HG03571 (cell line): ENCODE measurements at regions not wholly inside any gene's neighbourhood (a gene's known extent, or its start where the extent isn't known, plus 50 kb on each side); places are given as distances from the start of the nearest gene placed in this dataset.

Experiments used
- ATAC-seq: cut with Tn5 transposase; IDR thresholded peaks from one replicate; pipeline ENCODE4 v1.9.1; 2021; ENCODE audit not compliant: unreplicated experiment

DNA sequence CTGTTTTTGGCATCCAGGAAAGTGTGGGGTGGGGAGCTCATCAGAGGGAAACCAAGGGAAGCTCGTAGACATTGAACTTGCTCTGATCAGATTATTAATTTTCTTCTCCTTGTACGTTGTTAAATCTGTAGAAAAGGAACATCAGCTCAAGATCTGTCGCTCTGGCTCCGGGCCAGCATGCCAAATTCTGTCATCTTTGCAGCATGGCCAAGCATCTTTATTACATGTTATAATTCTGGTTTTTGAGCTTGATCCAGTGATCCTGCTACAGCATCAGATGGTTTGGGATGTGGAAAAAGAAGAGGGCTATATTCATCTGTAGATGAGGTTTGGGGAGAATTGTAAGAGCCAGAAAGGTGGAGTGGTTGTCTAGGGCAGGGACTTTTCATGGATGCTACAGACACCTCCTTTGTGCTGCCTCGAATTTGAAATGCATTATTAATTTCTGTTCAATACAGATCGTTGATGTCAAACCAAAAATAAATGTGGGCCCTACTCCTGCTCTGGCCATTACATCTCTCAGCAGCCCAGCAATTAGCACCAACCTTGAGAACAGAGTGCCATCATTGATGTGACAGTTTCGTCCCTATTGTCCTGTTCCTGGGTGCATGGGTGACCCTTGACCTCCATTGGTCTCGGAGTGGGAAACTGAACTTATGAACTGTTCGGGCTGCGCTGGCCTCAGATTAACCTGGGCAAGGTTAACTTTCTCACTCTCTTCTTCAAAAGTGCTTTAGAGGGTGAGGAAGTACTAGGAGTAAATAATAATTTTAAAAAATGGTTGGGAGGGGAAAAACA, 250.8 kb downstream of the SOX4 start:
- no peak for ATAC-seq

- ATAC-seq: no peak
Observed at GRCh38 chr6:21845018-21845417, 251.5 kb downstream of the SOX4 start.

DNA sequence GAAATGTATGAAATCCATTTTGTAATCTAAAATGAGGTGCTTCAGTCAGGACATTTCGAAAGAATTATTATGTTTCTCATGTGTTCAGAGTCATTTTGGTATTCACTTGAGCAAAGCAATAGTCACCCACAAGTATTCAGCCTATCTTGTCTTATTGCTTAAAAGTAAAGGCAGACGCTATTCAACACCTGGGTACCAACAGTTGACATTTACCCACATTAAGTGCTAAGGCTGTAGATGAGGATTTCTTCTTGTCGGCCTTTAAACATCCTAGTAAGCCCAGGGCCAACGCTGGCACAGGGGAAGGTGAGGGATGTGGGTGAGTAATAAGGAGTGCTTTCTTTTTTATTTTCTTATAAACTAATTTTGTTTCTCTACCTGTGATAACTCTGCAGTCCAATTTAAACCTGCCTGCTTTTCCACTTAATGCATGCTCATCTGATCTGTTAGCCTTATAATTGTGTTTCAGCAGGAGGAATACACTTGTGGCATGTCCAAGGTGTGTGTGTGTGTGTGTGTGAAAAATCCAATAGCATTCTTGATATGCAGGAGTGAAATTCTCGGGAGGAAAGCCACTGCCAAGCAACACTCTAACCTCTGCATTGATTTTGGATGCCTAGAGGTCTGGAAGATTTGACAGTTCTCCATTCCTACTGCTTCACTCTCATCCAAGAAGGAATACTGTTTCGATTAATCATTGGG, 252.0 kb downstream of the SOX4 start:
- no peak for ATAC-seq

DNA sequence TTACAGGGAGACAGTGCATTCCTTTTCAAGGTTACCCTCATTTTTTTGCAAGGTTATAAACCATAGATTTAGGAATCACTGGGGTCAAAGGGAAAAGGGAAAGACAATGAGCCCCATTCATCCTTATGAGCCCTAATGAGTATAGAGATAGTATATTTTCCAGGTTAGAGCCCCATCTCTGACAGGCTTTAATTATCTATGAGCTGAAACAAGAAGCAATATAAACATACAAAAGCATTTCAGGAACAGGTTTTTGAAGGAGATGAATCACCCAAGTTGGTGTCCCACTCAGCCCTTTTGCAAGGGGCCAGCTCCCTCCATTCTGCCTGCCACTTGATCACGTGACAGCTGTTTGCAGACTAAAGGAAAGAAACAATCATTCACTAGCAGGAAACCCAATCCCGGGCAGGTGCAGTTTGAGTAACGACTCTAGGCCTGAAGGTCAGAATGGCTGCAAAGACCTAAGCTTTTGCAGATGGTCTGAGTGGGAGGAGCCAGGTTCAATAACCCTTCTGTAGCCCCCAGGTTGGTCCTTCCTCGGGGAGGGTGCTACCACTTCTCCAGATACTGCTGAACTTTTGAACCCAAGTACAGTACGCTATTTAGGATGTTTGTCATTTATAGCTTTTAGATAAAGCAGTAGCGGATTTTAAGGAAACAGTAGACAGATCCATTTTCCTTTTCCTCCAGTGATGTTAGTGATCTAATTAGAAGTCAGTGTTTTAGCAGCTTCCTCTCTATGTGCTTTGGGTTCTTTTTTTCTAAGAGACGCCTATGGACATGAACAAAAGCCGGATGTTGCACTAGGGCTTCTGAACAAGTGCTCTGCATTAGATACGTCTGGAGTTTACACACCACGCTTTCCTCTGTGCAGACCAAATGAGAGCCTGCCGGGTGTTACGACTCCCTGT, 253.2 kb downstream of the SOX4 start:
- ATAC-seq: no peak

GRCh38 chr6:21847711-21848480, 254.3 kb downstream of the SOX4 start:
- ATAC-seq: no peak

- no peak for ATAC-seq
Observed at GRCh38 chr6:21850691-21851090, 257.1 kb downstream of the SOX4 start.

DNA sequence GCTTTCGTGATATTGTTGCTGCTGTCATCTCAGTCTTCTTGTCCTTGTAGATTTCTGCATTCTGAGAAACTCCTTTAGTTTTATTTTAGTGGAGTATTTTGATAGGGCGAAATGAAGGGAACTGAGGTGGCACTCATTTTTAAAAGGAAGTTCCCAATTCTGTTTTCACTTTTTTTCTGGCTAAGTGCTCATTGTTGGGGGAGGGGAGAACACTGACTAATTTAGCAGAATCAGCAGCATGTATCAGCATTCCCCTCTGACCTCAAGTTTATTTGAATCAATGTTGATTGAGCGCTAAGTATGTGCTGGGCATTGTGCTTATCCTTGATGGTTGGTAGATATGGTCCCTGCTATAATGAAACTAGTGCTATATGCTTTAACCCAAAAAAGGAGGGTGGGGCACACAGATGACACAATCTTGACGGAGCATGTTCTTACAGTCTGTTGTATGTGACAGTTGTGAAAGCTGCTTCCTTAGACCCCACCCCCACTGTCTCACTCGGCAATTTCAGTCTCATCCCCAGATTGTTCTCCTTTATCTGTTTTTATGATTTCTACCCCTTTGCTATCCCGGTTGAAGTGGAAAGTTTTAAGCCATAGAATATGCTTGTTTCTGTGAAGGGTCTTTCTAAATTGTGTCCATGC, 262.4 kb downstream of the SOX4 start:
- no peak for ATAC-seq

GRCh38 chr6:21856456-21856825, 262.9 kb downstream of the SOX4 start:
- ATAC-seq: no peak

GRCh38 chr6:21856844-21857243, 263.3 kb downstream of the SOX4 start:
- no peak for ATAC-seq

DNA sequence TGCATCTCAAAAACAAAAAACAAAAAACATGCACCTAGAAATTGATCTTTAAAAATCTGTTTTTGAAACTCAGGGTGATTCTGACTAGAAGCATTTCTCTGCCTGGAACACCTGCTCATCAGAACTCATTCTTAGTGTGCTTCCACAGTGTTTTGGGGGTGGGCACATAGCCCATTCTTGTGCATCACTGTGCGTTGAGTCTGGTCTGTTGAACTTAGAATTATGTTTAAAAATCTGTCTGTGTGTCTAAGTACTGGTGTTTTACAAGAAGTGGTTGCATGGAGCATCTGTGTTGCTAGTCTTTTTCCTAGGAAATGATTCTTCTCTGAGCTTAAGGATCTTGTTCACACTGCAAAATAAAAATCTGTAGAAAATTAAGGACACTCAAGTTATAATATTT, 264.5 kb downstream of the SOX4 start:
- no peak for ATAC-seq

DNA sequence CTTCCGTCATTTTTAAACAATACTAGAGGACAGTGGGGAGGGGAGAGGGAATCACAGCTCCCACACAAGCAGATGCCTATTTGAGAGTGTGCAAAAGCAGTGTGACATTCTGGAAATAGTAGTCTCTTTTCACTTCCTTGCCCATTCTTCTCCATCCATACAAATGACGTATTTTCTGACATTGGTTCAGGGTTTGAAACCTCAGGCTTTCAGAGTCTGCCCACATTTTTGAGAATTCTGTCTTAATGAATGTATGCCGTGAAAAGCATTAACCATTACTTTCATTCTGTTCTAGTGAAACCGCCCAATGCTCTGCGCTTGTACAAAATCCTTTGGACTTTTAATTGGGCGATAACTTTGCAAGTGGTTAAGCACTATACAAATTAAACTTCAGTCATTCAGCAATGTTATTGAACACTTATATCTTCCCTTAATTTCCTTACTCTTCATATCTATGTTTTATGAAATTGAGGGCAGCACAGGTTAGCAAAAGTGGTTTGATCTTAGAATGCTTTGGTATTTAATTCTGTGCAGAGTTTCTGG, 265.7 kb downstream of the SOX4 start:
- no peak for ATAC-seq

- ATAC-seq: no peak
Observed at GRCh38 chr6:21861942-21862341, 268.4 kb downstream of the SOX4 start.

- no peak for ATAC-seq
Observed at GRCh38 chr6:21864206-21864605, 270.7 kb downstream of the SOX4 start.

GRCh38 chr6:21868226-21868625, 274.7 kb downstream of the SOX4 start:
- no peak for ATAC-seq

DNA sequence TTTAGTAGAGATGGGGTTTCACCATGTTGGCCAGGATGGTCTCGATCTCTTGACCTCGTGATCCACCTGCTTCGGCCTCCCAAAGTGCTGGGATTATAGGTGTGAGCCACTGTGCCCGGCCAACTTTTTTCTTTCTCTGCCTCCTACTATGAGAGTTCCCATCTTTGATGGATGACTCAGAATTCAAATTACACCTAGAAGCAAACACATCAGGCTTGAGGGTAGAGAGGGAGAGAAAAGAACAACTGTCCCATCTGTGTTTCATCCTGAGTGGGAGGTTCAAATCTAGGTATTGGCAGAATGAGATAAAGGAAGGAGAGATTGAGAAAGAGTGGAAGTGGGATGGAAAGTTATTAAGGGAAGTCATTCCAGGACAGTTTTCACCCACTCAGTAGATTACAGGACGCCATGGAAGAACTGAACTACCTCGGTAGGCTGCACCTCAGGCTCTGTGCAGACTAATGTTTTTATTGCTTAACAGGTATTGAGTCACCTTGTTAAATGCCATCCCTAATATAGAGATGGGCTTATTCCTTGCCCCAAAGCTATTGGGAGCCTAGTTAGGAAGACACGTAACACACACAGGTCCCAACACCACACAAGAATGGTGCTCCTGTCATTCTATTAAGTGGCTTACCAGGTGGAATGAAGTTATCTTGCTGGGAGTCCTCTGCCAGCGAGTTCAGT, 275.7 kb downstream of the SOX4 start:
- ATAC-seq: no peak

- no peak for ATAC-seq
Observed at GRCh38 chr6:21870076-21870730, 276.7 kb downstream of the SOX4 start.

DNA sequence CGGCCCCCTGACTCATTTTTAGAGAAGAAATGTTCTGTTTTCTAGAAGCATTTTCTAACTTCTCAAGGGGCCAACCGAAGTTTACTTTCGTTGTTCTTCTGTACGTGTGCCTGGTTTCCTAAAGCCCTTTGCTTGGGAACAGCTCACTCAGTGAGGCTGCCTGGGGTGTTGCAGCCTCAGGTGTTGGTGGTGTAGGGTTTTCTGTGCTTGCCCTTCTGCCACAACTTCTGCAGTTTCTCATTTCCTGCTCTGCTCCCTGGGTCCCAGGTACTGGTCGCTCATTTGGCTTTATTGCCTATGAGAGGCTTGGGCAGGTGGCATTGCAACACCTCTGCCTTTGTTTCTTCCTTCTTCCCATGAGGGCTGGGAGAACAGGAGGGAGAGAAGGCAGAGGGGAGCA, 278.3 kb downstream of the SOX4 start:
- no peak for ATAC-seq

DNA sequence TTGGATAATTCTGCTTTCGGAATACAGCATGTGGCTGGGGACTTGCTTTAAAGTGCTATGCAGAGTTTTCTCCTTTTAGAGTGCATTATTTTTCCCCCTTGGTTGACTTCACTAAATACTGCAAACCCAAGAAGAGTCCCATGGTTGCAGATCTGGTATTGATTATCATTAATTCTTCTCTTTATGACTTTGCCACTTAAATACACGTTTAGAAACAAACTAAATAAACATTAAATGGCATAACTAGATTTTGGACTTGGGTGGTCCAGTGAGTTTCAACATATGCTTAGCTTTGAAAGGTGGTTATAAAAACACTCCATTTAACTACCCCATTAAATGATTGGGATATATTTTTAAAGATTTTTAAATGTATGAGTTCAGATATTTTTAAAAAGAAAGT, 279.2 kb downstream of the SOX4 start:
- no peak for ATAC-seq

- ATAC-seq: no peak
Observed at GRCh38 chr6:21873562-21873961, 280.0 kb downstream of the SOX4 start.
